Cardiac muscle cell (in vitro differentiated cells and primary cell): ENCODE measurements at regions not wholly inside any gene's neighbourhood (a gene's known extent, or its start where the extent isn't known, plus 50 kb on each side); places are given as distances from the start of the nearest gene placed in this dataset.

Source experiments
- DNase-seq, 2 donors: peaks; one replicate each; pipeline versions ENCODE4 v3.0.0 to v3.0.0-alpha.2; 2010 to 2017; ENCODE audit warnings: low read depth in 1 of 2, low spot score in 1 of 2
- H3K27ac ChIP-seq: fragments of 200-600 bp; sonication (generic); 2 replicates; pipeline ENCODE4 v1.5.1; 2016
- H3K27me3 ChIP-seq: fragments of 200-600 bp; sonication (generic); 2 replicates; pipeline ENCODE4 v1.6.0; 2016; ENCODE audit warnings: control low read depth
- H3K36me3 ChIP-seq: fragments of 200-600 bp; sonication (generic); 2 replicates; pipeline ENCODE4 v1.5.1; 2016; ENCODE audit warnings: control low read depth
- H3K4me1 ChIP-seq: fragments of 200-600 bp; sonication (generic); 2 replicates; pipeline ENCODE4 v1.8.1; 2017; ENCODE audit warnings: low read depth, mild to moderate bottlenecking, mixed run types
- H3K4me3 ChIP-seq: fragments of 200-600 bp; sonication (generic); 2 replicates; pipeline ENCODE4 v1.5.1; 2016; ENCODE audit warnings: mild to moderate bottlenecking
- H3K9me3 ChIP-seq: fragments of 200-600 bp; sonication (generic); 2 replicates; pipeline ENCODE4 v1.5.1; 2017; ENCODE audit warnings: low read depth, mild to moderate bottlenecking, control low read depth
- TF ChIP-seq, protein P1 (sequence below): IDR thresholded peaks from 2 replicates; pipeline ENCODE4 v1.5.1; 2012; ENCODE audit warnings: low read depth, mild to moderate bottlenecking, low read length

DNA sequence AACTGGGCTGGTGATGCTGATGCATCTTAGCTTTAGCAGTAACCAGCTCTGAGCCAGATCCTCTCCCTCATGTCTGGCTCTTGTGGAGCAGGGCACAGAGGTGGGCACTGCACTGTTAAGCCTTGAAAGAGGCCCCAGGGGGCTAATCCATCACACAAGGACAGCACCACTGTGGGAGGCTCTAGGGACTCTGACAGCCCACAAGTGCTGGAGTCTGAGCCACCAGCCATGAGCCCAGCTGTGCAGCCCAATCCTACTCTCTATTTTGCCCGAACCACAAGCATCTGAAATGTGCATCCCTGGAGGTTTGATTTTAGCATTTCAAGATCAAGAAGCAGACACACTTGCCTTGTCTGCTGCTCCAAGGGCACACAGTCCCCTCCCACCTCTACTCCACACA lies 407.1 kb upstream of the TRPC7 start:
- Histone ChIP-seq H3K4me1 (no peaks in the 10 kb centered on the region), H3K27ac (no peak overlapping the region), H3K36me3 (no peaks in the 10 kb centered on the region), H3K4me3 (no peak overlapping the region), H3K9me3 (no peaks in the 10 kb centered on the region), H3K27me3 (no peaks in the 10 kb centered on the region)
- DNase-seq, result no peak
- TF ChIP-seq, protein P1, sequence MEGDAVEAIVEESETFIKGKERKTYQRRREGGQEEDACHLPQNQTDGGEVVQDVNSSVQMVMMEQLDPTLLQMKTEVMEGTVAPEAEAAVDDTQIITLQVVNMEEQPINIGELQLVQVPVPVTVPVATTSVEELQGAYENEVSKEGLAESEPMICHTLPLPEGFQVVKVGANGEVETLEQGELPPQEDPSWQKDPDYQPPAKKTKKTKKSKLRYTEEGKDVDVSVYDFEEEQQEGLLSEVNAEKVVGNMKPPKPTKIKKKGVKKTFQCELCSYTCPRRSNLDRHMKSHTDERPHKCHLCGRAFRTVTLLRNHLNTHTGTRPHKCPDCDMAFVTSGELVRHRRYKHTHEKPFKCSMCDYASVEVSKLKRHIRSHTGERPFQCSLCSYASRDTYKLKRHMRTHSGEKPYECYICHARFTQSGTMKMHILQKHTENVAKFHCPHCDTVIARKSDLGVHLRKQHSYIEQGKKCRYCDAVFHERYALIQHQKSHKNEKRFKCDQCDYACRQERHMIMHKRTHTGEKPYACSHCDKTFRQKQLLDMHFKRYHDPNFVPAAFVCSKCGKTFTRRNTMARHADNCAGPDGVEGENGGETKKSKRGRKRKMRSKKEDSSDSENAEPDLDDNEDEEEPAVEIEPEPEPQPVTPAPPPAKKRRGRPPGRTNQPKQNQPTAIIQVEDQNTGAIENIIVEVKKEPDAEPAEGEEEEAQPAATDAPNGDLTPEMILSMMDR, result no peak

DNA sequence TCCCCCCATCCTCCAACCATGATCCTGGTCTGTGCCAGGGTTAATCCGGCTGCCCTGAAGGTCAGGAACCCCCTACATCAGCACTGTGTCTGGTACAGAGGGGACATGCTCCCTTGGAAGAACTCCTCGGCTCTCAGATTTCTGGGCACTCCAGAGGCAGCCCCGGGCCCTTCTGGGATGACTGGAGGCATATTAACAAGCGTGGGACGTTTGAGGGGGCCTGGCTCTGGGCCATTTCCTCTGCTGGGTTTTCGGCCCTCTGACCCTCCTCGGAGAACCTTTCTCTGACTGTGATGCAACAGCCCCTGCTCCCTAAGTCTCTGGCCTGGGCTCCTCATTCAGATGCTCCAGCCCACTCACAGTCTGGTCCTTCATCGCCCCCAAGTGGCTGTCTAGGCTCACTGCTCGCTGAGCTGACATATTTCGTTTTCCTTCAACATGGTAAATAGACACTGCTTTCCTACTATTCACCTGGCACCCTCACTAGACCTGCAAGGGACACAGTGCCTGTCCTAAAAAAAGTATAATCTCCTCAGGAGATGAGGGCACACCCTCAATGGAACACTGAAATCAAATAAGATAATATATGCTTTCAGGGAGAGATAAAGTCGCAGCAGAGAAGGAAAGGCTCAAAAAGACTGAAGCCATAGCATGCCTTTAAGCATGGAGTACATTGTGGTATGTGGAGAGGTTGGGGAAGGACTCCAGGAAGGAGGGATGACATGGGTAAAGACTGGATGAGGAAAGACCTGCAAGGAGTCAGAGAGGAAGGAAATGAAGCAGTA lies 404.7 kb upstream of the TRPC7 start:
- Histone ChIP-seq H3K9me3 (no peaks in the 10 kb centered on the region), H3K4me1 (no peaks in the 10 kb centered on the region), H3K4me3 (no peak overlapping the region), H3K27ac (no peak overlapping the region), H3K27me3 (no peaks in the 10 kb centered on the region), H3K36me3 (no peaks in the 10 kb centered on the region)
- TF ChIP-seq, protein P1, result peak; percentile 94
- DNase-seq, result peak; percentile 81 to 86

DNA sequence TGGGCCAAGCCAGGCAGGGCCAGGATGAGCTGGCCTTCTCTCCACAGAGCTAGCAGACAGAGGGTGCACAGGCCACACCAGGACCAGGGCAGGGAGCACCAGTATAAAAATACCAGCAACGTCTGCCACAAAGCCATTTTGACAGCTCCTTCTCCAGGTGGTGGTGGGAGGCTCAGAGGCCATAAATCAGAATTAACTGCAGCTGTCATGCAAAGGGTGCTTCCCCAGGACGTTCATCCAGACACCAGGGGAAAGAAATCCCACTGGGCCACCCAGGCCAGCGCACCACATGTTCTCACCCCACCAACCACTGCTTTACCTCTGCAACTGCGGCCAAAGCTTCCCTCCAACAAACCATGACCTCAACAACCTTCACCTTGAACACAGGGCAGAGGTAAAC lies 403.7 kb upstream of the TRPC7 start:
- no peak for DNase-seq
- Histone ChIP-seq H3K4me3 (no peak overlapping the region), H3K9me3 (no peaks in the 10 kb centered on the region), H3K27ac (no peak overlapping the region), H3K36me3 (no peaks in the 10 kb centered on the region), H3K4me1 (no peaks in the 10 kb centered on the region), H3K27me3 (no peaks in the 10 kb centered on the region)
- TF ChIP-seq, protein P1, result no peak

DNA sequence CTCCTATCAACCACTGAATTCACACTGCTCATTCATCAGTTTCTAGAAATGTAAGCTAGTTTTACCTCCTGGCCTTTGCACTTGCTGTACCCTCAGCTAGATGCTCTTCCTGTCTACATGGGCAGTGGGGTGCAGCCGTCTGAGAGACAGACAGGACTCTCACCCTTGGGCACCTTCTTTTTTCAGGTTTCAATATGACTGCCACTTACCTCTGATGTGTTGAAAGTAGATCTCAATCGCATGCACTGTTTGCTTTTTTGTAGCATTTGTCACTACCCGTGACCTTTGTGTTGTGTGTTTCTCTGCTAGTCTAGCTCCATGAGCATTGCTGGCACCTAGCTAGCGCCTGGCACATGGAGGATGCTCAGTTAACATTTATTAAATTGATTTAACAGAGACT lies 403.1 kb upstream of the TRPC7 start:
- no peaks in the 10 kb centered on the region for H3K4me1 ChIP-seq
- H3K36me3 ChIP-seq, result no peaks in the 10 kb centered on the region
- no peak overlapping the region for H3K4me3 ChIP-seq
- no peak for DNase-seq
- TF ChIP-seq, protein P1, result no peak
- no peaks in the 10 kb centered on the region for H3K27me3 ChIP-seq
- H3K27ac ChIP-seq, result no peak overlapping the region
- no peaks in the 10 kb centered on the region for H3K9me3 ChIP-seq

DNA sequence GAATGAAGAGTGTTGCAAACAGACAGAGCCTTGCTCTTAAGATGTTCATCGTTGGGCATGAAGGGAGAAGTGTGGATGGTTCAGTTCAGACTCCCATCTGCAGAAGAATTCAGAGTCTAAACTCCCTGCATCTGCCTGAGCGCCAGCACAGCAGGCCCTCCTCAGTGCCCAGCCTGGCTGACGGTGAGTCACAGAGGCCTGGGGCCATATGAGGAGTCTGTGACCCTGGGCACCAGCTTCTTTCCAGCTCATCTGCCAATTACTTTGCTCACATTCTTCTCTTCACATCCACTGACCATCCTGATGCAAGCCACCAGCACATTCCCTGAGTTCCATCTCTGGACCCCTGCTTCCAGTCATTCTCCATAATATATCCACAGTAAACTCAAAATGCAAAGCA lies 401.1 kb upstream of the TRPC7 start:
- H3K27ac ChIP-seq, result no peak overlapping the region
- H3K27me3 ChIP-seq, result no peaks in the 10 kb centered on the region
- no peak for DNase-seq
- no peaks in the 10 kb centered on the region for H3K36me3 ChIP-seq
- no peak overlapping the region for H3K4me3 ChIP-seq
- H3K9me3 ChIP-seq, result no peaks in the 10 kb centered on the region
- TF ChIP-seq, protein P1, result no peak
- H3K4me1 ChIP-seq, result no peaks in the 10 kb centered on the region

DNA sequence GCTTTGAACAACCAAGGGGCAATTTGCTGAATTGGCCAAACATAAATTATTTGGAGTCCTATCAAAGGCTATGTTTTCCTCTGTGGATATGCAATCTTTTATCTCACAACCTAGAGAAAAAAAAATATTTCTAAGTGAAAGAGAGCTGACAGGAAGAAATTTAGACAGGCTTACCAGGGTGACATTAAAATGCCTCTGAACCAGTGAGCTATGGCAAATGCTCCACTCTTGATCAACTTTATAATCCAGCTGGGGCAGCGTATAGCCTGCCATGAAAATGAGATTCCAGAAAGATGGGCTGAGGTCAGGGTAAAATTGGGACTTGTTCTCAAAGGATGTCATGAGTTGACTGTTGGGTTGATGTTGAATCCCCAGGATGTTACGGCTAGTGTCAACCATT lies 399.3 kb upstream of the TRPC7 start:
- Histone ChIP-seq H3K4me1 (no peaks in the 10 kb centered on the region), H3K27ac (no peak overlapping the region), H3K9me3 (no peaks in the 10 kb centered on the region), H3K4me3 (no peak overlapping the region), H3K27me3 (no peaks in the 10 kb centered on the region), H3K36me3 (no peaks in the 10 kb centered on the region)
- no peak for DNase-seq
- TF ChIP-seq, protein P1, result no peak
